Raji (cell line): ENCODE measurements at regions not wholly inside any gene's neighbourhood (a gene's known extent, or its start where the extent isn't known, plus 50 kb on each side); places are given as distances from the start of the nearest gene placed in this dataset.

Experiments
- POLR2A ChIP-seq: IDR thresholded peaks from 2 replicates; pipeline ENCODE4 v1.6.1; 2011; ENCODE audit warnings: low read depth, low read length, control low read depth; ENCODE audit not compliant: insufficient read depth

DNA sequence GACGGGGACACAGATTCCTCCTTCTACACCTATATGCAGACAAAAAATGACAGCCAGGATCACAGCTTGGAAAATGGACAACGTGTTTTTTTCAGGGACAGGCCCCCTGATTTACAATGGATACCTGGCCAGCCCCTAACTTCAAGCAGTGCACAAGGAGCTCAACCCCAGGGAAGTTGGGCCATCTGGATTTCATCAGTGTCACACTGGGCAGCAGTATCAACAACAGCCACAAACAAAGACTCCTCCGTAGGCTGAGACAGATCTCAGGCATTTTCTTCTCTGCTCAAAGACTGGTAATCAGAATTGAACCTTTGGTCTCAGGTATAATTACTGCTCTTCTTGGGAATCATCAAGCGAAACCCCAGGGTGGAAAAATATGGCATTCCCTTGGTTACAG is 374.0 kb downstream of the ZNF608 start:
- no peak for TF ChIP-seq POLR2A

DNA sequence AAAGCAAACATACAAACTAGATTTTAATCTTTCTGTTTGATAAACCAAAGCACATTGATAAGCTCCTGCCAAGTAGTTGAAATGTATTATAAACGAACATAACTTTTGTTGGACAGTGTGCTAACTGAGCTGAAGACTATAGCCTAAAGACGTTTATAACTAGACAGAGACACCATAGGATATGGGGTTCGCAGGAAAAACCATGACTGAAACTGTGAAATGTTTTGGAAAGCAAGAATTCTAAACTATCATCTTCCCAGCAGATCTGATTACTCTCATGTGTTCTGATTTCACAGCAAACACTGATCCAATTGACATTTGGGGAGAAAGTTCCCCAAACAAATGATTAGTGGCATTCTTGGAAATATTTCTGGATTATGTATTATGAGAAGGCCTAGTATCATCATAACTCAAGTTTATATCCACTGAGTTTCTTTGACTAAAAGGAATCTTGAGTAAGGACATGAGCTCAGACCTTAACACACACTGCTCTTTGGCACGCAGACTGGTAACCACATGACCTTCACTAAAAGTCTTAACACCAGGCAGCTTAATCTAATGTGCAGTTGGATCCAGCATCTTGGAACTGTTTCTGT is 375.2 kb downstream of the ZNF608 start:
- TF ChIP-seq POLR2A: no peak

- no peak for TF ChIP-seq POLR2A
Observed at GRCh38 chr5:124370601-124371000, 375.8 kb downstream of the ZNF608 start.

DNA sequence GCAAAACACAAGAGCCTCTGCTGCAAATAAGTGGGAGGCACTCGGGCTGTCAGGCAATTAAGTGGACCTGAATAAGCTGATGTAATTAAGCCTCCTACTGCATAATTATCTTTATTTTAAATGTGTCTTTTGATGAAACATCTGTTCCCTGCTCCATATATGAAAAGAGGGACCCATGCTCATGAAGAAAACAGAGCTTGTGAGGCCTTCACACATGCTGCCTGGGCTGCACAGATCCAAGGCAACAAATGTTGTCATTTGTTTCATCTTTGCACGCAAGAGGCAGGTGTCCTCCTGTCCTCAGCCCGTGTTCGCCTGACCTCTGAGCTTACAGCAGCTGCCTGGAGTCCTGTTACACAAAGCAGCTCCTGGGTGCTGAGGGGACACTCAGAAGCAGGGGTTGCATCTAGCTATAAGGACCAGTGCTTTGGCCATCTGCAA is 381.1 kb downstream of the ZNF608 start:
- TF ChIP-seq POLR2A: no peak

- TF ChIP-seq POLR2A: no peak
Observed at GRCh38 chr5:124355928-124356327, 390.5 kb downstream of the ZNF608 start.

DNA sequence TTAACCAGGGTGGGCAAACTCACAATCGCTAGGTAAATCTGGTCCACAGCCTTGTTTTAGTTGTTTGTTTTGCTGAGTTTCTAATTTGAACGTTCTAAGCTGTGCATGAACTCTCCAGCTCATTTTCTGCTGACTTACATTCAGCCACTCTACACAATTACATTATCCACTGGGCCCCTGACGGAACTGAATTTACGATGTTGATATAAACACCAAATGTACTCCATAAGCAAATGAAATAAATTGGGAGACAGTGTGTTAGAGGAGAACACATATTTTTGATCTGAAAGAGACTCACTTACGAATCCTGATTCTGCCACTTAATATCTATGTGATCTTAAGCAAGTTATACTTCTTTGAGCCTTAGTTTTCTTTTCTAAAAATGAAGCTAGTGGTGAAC is 393.4 kb downstream of the ZNF608 start:
- no peak for TF ChIP-seq POLR2A

GRCh38 chr5:124352312-124352711 is 394.1 kb downstream of the ZNF608 start:
- TF ChIP-seq POLR2A: no peak

- no peak for TF ChIP-seq POLR2A
Observed at GRCh38 chr5:124349931-124350330, 396.5 kb downstream of the ZNF608 start.

DNA sequence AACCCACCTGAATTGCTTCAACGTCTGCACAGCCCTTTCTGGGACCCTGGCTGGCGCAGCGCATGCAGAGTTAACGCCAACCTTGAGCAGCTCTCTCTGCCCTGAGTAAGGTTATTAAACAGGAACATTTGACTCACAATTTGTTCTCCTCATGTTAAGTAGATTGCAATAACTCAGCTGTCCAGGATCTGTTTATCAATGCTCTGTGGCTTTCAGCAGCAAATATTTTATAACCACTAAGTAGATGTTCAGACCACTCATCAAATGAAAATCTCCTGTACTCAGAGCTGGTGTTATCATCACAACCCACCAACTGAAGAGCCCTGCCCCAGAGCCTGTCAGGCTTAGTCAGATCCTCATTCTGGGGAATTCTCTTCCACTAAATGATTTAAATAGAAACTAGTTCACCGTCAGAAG is 403.0 kb downstream of the ZNF608 start:
- TF ChIP-seq POLR2A: no peak

- no peak for TF ChIP-seq POLR2A
Observed at GRCh38 chr5:124342986-124343385, 403.5 kb downstream of the ZNF608 start.

DNA sequence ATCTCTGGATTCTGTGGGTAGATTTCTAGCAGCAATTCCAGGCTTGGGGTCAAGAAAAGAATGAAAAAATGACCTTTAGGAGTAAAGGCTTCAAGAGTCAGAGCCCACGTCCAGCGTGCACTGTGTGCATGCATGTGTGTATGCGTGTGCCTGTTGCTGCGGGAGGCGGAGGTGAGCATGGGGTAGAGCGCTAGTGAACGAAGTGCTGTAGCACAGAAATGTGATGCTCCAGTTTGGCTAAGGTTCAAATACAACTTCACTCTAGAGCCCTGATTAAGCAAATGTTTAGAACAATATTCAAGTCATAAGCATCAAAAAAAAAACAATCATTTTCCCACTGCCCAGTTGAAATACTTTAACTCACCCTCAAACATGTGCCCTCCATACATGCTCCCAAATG is 403.9 kb downstream of the ZNF608 start:
- no peak for TF ChIP-seq POLR2A

GRCh38 chr5:124342027-124342471 is 404.4 kb downstream of the ZNF608 start:
- no peak for TF ChIP-seq POLR2A

DNA sequence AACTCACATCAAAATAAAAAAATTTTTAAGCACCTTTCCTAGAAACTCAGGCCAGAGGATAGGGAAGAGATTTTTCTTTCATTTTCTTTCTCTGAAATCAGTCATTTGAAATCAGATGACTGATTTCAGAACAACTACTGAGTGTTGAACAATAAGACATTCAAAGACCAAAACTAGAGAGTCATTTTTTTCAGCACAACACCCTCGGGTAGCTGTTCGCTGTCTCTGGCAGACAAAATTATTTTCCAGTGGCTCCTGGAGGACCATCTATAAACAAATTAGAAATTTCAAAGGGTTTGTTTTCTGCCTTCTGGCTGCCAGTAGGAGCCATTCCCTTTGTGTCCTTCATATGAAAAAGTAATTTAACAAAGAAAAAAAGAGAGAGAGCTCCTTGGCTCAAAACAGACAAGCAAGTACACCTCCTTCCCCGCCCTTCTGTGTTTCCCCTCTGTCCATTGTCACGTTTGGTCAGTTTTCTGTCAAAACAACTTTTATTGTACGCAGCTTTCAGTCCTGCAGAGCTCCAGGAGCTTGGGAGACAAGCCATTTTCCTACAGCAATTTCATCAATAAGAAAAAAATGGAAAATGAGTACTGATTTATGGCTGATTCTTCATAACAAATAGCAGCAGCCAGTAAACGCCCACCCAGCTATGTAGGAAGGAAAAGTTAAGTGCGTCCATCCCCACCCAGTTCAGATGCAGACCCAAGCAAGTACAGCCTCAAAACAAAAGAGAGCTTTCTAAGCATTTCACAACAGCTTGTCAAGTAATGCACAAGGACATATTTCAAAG is 405.2 kb downstream of the ZNF608 start:
- TF ChIP-seq POLR2A: no peak

- TF ChIP-seq POLR2A: no peak
Observed at GRCh38 chr5:124337996-124338395, 408.4 kb downstream of the ZNF608 start.

- no peak for TF ChIP-seq POLR2A
Observed at GRCh38 chr5:124333298-124333979, 413.0 kb downstream of the ZNF608 start.

DNA sequence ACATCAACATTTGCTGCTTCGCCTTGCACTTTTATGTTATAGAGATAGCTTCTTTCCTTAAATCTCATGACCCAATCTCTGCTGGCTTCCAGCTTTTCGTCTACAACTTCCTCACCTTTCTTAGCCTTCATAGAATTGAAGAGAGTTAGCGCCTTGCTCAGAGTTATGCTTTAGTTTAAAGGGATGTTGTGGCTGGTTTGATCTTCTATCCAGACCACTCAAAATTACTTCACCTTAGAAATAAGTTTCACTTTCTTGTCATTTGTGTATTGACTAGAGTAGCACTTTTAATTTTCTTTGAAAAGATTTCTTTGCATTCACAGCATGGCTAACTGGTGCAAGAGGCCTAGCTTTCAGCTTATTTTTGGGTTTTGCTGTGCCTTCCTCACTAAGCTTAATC is 414.2 kb downstream of the ZNF608 start:
- TF ChIP-seq POLR2A: no peak
